Mammary epithelial cell (primary cell): ENCODE measurements at regions not wholly inside any gene's neighbourhood (a gene's known extent, or its start where the extent isn't known, plus 50 kb on each side); places are given as distances from the start of the nearest gene placed in this dataset.

ENCODE experiments used
- CTCF ChIP-seq, 2 donors: IDR thresholded peaks in 1 of 2; conservative IDR thresholded peaks in 1 of 2; 2 replicates each; pipeline ENCODE4 v1.5.1; 2011 to 2012; ENCODE audit warnings: inconsistent platforms in 2 of 2, low read length in 2 of 2, mild to moderate bottlenecking in 2 of 2, control low read depth in 1 of 2, low read depth in 1 of 2; ENCODE audit not compliant: insufficient read depth in 1 of 2; ENCODE audit errors: extremely low read depth in 1 of 2
- EZH2 ChIP-seq: IDR thresholded peaks from 2 replicates; pipeline ENCODE4 v1.6.1; 2012; ENCODE audit warnings: low read length, inconsistent platforms, borderline replicate concordance

GRCh38 chr2:220937245-220937644, 634.9 kb downstream of the EPHA4 start:
- no peak for TF ChIP-seq CTCF (conservative IDR thresholded peaks at IDR 0.05 in 1 of 2, IDR thresholded peaks at IDR 0.05 in 1 of 2; ENCODE audit: extremely low read depth in 1 of 2, insufficient read depth in 1 of 2, low read depth in 1 of 2, low read length in 2 of 2)
- TF ChIP-seq EZH2 = no peak
